HFFc6 (cell line): ENCODE measurements at regions not wholly inside any gene's neighbourhood (a gene's known extent, or its start where the extent isn't known, plus 50 kb on each side); places are given as distances from the start of the nearest gene placed in this dataset.
"Not testable (repeated sequence)": the region's sequence is repeated elsewhere in the genome, so short reads cannot be mapped to it uniquely, and the experiment has no call there.

Source experiments
- DNase-seq: peaks from one replicate; pipeline ENCODE4 v3.0.0-alpha.2; 2018
- H3K27ac Mint-ChIP-seq: 2 replicates; pipeline ENCODE4 v1.8.0; 2020; ENCODE audit warnings: mild to moderate bottlenecking, mixed read lengths
- H3K27me3 Mint-ChIP-seq: 2 replicates; pipeline ENCODE4 v1.8.0; 2021; ENCODE audit warnings: mild to moderate bottlenecking, moderate library complexity, mixed read lengths; ENCODE audit not compliant: insufficient read depth
- H3K36me3 Mint-ChIP-seq: 2 replicates; pipeline ENCODE4 v1.8.0; 2021; ENCODE audit warnings: low read depth, mixed read lengths
- H3K4me1 Mint-ChIP-seq: 2 replicates; pipeline ENCODE4 v1.8.0; 2020; ENCODE audit warnings: low read depth, mixed read lengths
- H3K4me3 Mint-ChIP-seq: 2 replicates; pipeline ENCODE4 v1.8.0; 2020; ENCODE audit warnings: mild to moderate bottlenecking, moderate library complexity, mixed read lengths
- H3K9me3 Mint-ChIP-seq: 2 replicates; pipeline ENCODE4 v1.8.0; 2020; ENCODE audit warnings: mild to moderate bottlenecking, mixed read lengths
- TF ChIP-seq, protein P1 (sequence below): fragments of 200-600 bp; sonication (generic); IDR thresholded peaks from 2 replicates; pipeline ENCODE4 v1.5.0; 2021; ENCODE audit warnings: antibody characterized with exemption, mild to moderate bottlenecking

DNA sequence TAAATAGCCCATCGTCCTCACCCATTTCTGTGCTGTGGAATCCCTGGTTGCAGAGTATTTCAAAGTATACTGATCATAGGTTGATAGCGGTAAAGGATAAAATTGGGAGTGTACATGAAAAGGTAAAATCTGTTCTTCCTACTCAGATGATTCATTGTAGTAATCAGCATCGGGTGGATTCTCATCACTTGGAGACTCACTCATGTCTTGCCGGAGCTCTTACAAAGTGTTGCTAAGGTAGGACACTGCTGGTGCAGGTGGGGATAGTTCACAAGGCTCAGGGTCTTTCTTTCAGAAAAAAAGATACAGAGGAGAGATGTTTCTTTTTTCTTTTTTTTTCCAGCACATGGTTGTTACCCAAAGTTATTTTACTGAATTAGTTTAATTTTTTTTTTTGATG lies 84.8 kb downstream of the MTNR1B start:
- H3K4me3 Mint-ChIP-seq, result 0 out of 2 replicates have a peak overlapping the region, but pooled peaks have one; percentile 25
- H3K27me3 Mint-ChIP-seq, result no peaks in the 10 kb centered on the region; the same call in 1 of the 2 replicates
- peaks cover 78% of the 10 kb centered on the region for H3K4me1 Mint-ChIP-seq
- H3K9me3 Mint-ChIP-seq, result no peaks in the 10 kb centered on the region
- peak overlapping the region; percentile 26; the same call in 1 of the 2 replicates for H3K27ac Mint-ChIP-seq
- DNase-seq, result no peak
- TF ChIP-seq, protein P1, sequence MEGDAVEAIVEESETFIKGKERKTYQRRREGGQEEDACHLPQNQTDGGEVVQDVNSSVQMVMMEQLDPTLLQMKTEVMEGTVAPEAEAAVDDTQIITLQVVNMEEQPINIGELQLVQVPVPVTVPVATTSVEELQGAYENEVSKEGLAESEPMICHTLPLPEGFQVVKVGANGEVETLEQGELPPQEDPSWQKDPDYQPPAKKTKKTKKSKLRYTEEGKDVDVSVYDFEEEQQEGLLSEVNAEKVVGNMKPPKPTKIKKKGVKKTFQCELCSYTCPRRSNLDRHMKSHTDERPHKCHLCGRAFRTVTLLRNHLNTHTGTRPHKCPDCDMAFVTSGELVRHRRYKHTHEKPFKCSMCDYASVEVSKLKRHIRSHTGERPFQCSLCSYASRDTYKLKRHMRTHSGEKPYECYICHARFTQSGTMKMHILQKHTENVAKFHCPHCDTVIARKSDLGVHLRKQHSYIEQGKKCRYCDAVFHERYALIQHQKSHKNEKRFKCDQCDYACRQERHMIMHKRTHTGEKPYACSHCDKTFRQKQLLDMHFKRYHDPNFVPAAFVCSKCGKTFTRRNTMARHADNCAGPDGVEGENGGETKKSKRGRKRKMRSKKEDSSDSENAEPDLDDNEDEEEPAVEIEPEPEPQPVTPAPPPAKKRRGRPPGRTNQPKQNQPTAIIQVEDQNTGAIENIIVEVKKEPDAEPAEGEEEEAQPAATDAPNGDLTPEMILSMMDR, result no peak
- no peaks in the 10 kb centered on the region for H3K36me3 Mint-ChIP-seq

DNA sequence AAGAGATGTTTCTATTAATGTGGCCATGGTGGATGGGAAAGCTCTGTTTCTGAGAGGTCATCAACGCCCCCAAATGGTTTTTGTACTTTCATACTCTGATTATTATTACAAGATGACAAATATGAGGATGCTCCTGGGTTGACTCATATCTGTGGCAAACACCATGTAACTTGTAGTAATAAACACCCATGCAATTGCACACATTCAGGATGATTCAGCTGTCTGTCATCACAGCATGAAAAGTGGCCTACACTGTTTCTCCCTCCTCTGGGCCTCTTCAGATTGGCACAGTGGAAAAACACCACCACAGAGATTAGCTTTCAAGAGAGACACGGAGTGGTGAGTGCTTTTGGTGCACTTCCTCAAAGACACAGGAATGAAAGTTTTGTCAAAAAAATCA lies 85.4 kb downstream of the MTNR1B start:
- H3K36me3 Mint-ChIP-seq, result no peaks in the 10 kb centered on the region
- DNase-seq, result peak; percentile 93
- no peaks in the 10 kb centered on the region; the same call in 1 of the 2 replicates for H3K27me3 Mint-ChIP-seq
- no peaks in the 10 kb centered on the region for H3K9me3 Mint-ChIP-seq
- H3K4me3 Mint-ChIP-seq, result peak overlapping the region; percentile 62
- TF ChIP-seq, protein P1, result no peak
- H3K4me1 Mint-ChIP-seq, result peaks cover 81% of the 10 kb centered on the region
- peak overlapping the region; percentile 86 for H3K27ac Mint-ChIP-seq

DNA sequence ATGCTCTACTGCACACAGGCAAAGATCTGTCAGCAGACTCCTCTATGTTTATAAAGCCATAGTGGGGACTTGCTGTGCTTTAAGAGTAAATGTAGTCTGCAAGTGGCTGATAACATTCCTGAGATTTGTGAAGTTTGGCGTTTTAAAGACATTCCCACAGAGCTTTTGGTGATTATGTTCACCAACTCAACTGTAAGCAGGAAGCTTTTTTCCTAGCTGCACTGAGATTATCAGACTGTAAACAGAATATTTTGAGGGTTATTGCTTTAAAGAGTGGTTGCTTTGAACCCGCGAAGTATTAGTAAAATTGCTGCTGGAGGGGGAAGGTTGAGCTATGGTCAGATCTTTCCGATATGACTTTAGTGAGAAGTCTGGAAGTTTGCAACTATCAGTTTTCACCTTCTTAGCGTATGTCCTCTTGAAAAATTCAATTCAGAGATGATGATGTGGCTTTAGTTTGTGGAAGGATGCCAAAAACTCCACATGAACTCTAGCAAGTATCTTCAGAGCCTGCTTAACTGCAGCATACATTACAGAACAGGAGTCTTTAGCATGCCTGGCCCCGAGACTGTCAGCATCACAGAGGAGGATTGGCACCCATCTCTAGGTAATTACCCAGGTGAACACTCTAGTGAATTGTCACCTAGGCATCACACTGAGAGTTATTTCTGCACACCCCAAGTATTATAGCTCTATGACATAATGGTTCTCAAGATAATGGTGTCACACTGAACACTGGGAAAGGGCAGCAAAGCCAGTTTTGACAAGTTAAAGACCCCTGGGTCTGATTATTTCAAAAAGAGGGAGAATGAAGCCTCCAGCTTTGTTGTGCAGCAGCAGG lies 89.9 kb downstream of the MTNR1B start:
- TF ChIP-seq, protein P1, result no peak
- Mint-ChIP-seq H3K27ac (peak overlapping the region; percentile 45), H3K4me1 (peaks cover 65% of the 10 kb centered on the region), H3K4me3 (peak overlapping the region; percentile 49), H3K27me3 (no peaks in the 10 kb centered on the region), H3K36me3 (no peaks in the 10 kb centered on the region), H3K9me3 (no peaks in the 10 kb centered on the region)
- peak; percentile 35 for DNase-seq

DNA sequence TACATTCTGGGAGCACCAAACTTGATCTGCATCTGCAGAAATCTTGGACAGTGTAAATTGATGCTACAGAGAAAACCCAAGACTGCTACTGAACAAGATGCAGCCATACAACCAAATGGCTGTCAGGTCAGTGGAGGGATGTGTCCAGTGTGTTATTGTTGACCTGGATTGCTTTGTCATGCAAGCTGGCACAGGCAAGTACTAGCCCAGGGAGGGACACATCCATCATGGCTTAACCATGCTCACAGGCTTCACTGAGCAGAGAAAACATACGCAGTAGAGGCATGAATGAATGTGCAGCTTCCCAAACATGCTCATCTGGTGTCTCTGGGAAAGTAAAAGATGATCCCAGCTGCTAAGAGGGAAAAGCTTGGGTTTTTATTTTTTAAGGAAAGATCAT lies 93.6 kb downstream of the MTNR1B start:
- no peaks in the 10 kb centered on the region for H3K27me3 Mint-ChIP-seq
- H3K4me1 Mint-ChIP-seq, result peaks cover 56% of the 10 kb centered on the region
- no peaks in the 10 kb centered on the region for H3K9me3 Mint-ChIP-seq
- no peak overlapping the region for H3K4me3 Mint-ChIP-seq
- TF ChIP-seq, protein P1, result no peak
- DNase-seq, result no peak
- H3K27ac Mint-ChIP-seq, result no peak overlapping the region
- H3K36me3 Mint-ChIP-seq, result no peaks in the 10 kb centered on the region; the same call in 1 of the 2 replicates

DNA sequence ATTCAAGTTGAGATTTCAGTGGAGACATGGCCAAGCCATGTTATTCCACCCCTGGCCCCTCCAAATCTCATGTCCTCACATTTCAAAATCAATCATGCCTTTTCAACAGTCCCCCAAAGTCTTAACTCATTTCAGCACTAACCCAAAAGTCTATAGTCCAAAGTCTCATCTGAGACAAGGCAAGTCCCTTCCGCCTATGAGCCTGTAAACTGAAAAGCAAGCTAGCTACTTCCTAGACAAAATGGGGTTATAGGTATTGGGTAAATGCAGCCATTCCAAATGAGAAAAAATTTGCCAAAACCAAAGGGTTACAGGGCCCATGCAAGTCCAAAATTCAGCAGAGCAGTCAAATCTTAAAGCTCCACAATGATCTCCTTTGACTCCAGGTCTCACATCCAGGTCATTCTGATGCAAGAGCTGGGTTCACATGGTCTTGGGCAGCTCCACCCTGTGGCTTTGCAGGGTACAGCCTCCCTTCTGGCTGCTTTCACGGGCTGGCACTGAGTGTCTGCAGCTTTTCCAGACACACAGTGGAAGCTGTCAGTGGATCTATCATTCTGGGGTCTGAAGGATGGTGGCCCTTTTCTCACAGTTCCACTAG lies 95.7 kb downstream of the MTNR1B start:
- not testable (repeated sequence) for H3K27me3 Mint-ChIP-seq, H3K4me3 Mint-ChIP-seq, H3K27ac Mint-ChIP-seq, H3K36me3 Mint-ChIP-seq, H3K9me3 Mint-ChIP-seq
- peaks cover 44% of the 10 kb centered on the region for H3K4me1 Mint-ChIP-seq
- peak; percentile 24 for DNase-seq
- TF ChIP-seq, protein P1, result peak; percentile 77
